Uterus (tissue), 2 donors: ENCODE measurements at regions not wholly inside any gene's neighbourhood (a gene's known extent, or its start where the extent isn't known, plus 50 kb on each side); places are given as distances from the start of the nearest gene placed in this dataset.

Experiments used
- CTCF ChIP-seq, 4 experiments: fragments of 200-600 bp in 2 of 4; fragments of 450-650 bp in 2 of 4; sonication (generic) in 2 of 4; IDR thresholded peaks; one replicate each; pipeline ENCODE4 v1.5.1; 2016 to 2019; ENCODE audit warnings: antibody characterized with exemption in 4 of 4, mild to moderate bottlenecking in 2 of 4, moderate library complexity in 1 of 4
- POLR2A ChIP-seq, 2 donors: fragments of 450-650 bp; IDR thresholded peaks; one replicate each; pipeline ENCODE4 v1.6.1; 2016; ENCODE audit warnings: antibody characterized with exemption in 2 of 2, mild to moderate bottlenecking in 1 of 2, moderate library complexity in 1 of 2

DNA sequence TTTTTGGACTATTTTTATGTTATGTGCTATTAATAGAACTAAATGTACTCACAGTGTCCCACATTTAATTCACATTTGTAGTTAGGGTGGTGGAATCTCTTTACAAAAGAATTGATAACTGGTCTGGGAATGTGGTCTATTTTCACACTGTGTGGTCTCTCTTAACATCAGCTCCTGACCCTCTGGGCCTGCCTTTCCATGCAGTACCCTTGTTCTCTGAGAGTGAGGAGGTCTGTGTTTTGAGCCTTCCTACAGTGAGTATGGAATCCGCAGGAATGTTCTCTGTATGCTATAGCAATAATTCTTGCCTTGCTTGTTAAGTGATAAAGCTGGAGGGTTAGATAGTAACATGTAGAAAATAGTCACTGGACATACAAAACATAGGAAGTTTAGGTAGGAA lies 717.3 kb upstream of the POU3F2 start:
- TF ChIP-seq CTCF (IDR thresholded peaks at IDR 0.05) (no peak), POLR2A (IDR thresholded peaks at IDR 0.05) (no peak)
